K562 (cell line): ENCODE measurements at regions not wholly inside any gene's neighbourhood (a gene's known extent, or its start where the extent isn't known, plus 50 kb on each side); places are given as distances from the start of the nearest gene placed in this dataset.

Source experiments
- ATAC-seq: fragments of 200-7000 bp; cut with Tn5 transposase; 3 replicates; pipeline ENCODE4 v1.9.1; 2020; ENCODE audit warnings: moderate library complexity
- BruUV-seq: library from RNA; stranded (reverse); fragments of 400-500 nt; replicated peaks from 2 replicates; lab custom pipeline; 2021; lab: Mats Ljungman, UMichigan
- CTCF ChIA-PET: fragments of 300-600 bp; formaldehyde crosslinking; extraction: SDS; loops from one replicate; lab custom pipeline; 2021; ENCODE audit warnings: low intra/inter-chr PET ratio; lab: Yijun Ruan, JAX
- POLR2A ChIA-PET: fragments of 300-600, 350-650 bp; sonication (Branson Sonifier 250); formaldehyde crosslinking; extraction: SDS; loops from one replicate; lab custom pipeline; 2021; ENCODE audit warnings: antibody characterized with exemption, inconsistent platforms; lab: Yijun Ruan, JAX
- DNase-seq, 4 experiments: peaks; one replicate each; pipeline versions ENCODE4 v3.0.0 to v3.0.0-alpha.2; 2011 to 2018; ENCODE audit warnings: low spot score in 3 of 4, mixed read lengths in 3 of 4; ENCODE audit errors: extremely low read depth in 1 of 4
- FAIRE-seq: peaks from 2 replicates; lab custom pipeline; 2011; peaks lifted over from hg19 to GRCh38; lab: Jason Lieb, UNC
- H2AFZ ChIP-seq: 2 replicates; pipeline ENCODE4 v1.6.0; 2011; ENCODE audit warnings: low read depth, low read length, control low read depth, inconsistent platforms
- H3K27ac ChIP-seq: fragments of 200-600 bp; 3 replicates; pipeline ENCODE4 v1.8.0; 2011; ENCODE audit warnings: low read depth, mild to moderate bottlenecking, control low read depth, inconsistent platforms, low read length, moderate library complexity, mixed read lengths; ENCODE audit errors: extremely low read depth
- H3K27me3 ChIP-seq, 2 experiments: fragments of 300-600 bp in 1 of 2; 2 replicates in 1 of 2; 3 replicates in 1 of 2; pipeline versions ENCODE4 v1.6.0 to v1.8.0; 2011; ENCODE audit warnings: inconsistent platforms in 2 of 2, low read length in 2 of 2, mild to moderate bottlenecking in 1 of 2, mixed read lengths in 1 of 2, moderate library complexity in 1 of 2; ENCODE audit not compliant: control insufficient read depth in 2 of 2, insufficient read depth in 2 of 2
- H3K36me3 ChIP-seq: fragments of 300-600 bp; 3 replicates; pipeline ENCODE4 v1.8.0; 2011; ENCODE audit warnings: mild to moderate bottlenecking, low read length, inconsistent platforms; ENCODE audit not compliant: control insufficient read depth, insufficient read depth
- H3K4me1 ChIP-seq, 2 experiments: fragments of 200-600 bp in 1 of 2; replicated peaks in 1 of 2; 2 replicates in 1 of 2; 3 replicates in 1 of 2; pipeline versions ENCODE4 v1.5.1 to v1.8.0; 2011; ENCODE audit warnings: inconsistent platforms in 2 of 2, low read length in 2 of 2, mild to moderate bottlenecking in 1 of 2, mixed read lengths in 1 of 2, moderate library complexity in 1 of 2; ENCODE audit not compliant: control insufficient read depth in 2 of 2, insufficient read depth in 2 of 2
- H3K4me2 ChIP-seq: 2 replicates; pipeline ENCODE4 v1.6.1; 2011; ENCODE audit warnings: low read length, control low read depth, inconsistent platforms, mixed read lengths; ENCODE audit not compliant: insufficient read depth
- H3K4me3 ChIP-seq: fragments of 200-600 bp; sonication (generic), shearing (Covaris generic); 2 replicates; pipeline ENCODE4 v1.5.1; 2016; ENCODE audit warnings: control low read depth, inconsistent platforms
- H3K79me2 ChIP-seq: fragments of 200-600 bp; 3 replicates; pipeline ENCODE4 v1.8.0; 2011; ENCODE audit warnings: low read length, inconsistent platforms; ENCODE audit not compliant: control insufficient read depth, insufficient read depth
- H3K9ac ChIP-seq, 2 experiments: 2 replicates each; pipeline versions ENCODE4 v1.6.0 to v1.6.1; 2011; ENCODE audit warnings: low read depth in 2 of 2, low read length in 2 of 2, control low read depth in 1 of 2, inconsistent platforms in 1 of 2, mild to moderate bottlenecking in 1 of 2, mixed read lengths in 1 of 2; ENCODE audit not compliant: insufficient read depth in 1 of 2
- H3K9me1 ChIP-seq: one replicate; pipeline ENCODE4 v1.6.0; 2011; ENCODE audit warnings: inconsistent platforms, mild to moderate bottlenecking, low read length, moderate library complexity; ENCODE audit not compliant: control insufficient read depth, insufficient read depth
- H3K9me3 ChIP-seq: replicated peaks from 2 replicates; pipeline ENCODE4 v1.5.1; 2011; ENCODE audit warnings: low read depth, low read length, inconsistent platforms; ENCODE audit not compliant: control insufficient read depth, insufficient read depth
- H4K20me1 ChIP-seq: replicated peaks from 2 replicates; pipeline ENCODE4 v1.6.1; 2011; ENCODE audit warnings: low read length, inconsistent platforms, mixed read lengths; ENCODE audit not compliant: control insufficient read depth, insufficient read depth
- C11orf30 ChIP-seq: fragments of 450-650 bp; IDR thresholded peaks from 2 replicates; pipeline ENCODE4 v1.6.1; 2016; ENCODE audit warnings: low read depth, mild to moderate bottlenecking
- MXI1 ChIP-seq: IDR thresholded peaks from 2 replicates; pipeline ENCODE4 v1.6.1; 2011; ENCODE audit warnings: low read depth, mild to moderate bottlenecking, improper control_type of control experiment, low read length
- ZNF23 ChIP-seq: fragments of 250-450 bp; sonication (Bioruptor Pico); IDR thresholded peaks from 2 replicates; pipeline ENCODE4 v1.4.0; 2020; ENCODE audit warnings: mild to moderate bottlenecking
- ZNF282 ChIP-seq: sonication (generic); formaldehyde crosslinking; IDR thresholded peaks from 2 replicates; pipeline ENCODE4 v1.8.1; 2023; ENCODE audit warnings: missing genetic modification reagents
- ZNF75A ChIP-seq: fragments of 450-650 bp; formaldehyde crosslinking; IDR thresholded peaks from 2 replicates; pipeline ENCODE4 v1.4.0; 2020; ENCODE audit warnings: mild to moderate bottlenecking
- WGBS: fragments of 100-300 bp; shearing (Covaris generic); methylation state at CpG from one replicate; pipeline ENCODE4 v1.1.6; 2016; ENCODE audit warnings: low coverage, mixed read lengths; ENCODE audit not compliant: insufficient coverage; ENCODE audit errors: missing lambda C conversion rate; 5-methylcytosine and 5-hydroxymethylcytosine counted together
- in situ Hi-C: fragments of 300-500 bp; cut with MboI; formaldehyde crosslinking; loops from 4 replicates; pipeline ENCODE4 v1.15.0; 2018; ENCODE audit warnings: inconsistent platforms, mixed read lengths
- intact Hi-C: fragments of 100-400 bp; cut with micrococcal nuclease; formaldehyde crosslinking; loops from 2 replicates; pipeline ENCODE4 v1.14.2; 2022
- TF ChIP-seq, protein P1 (sequence below): sonication (generic); formaldehyde crosslinking; IDR thresholded peaks from 2 replicates; pipeline ENCODE4 v1.8.0; 2022; ENCODE audit warnings: mild to moderate bottlenecking, low read depth, missing genetic modification reagents
- TF ChIP-seq, protein P2 (sequence below): fragments of 250-450 bp; sonication (Bioruptor Pico); IDR thresholded peaks from 2 replicates; pipeline ENCODE4 v1.4.0; 2020
- TF ChIP-seq, protein P3 (sequence below), 2 experiments: fragments of 450-650 bp; formaldehyde crosslinking in 1 of 2; IDR thresholded peaks; 2 replicates each; pipeline versions ENCODE4 v1.4.0 to v1.6.1; 2014 to 2020; ENCODE audit warnings: mild to moderate bottlenecking in 2 of 2, borderline replicate concordance in 1 of 2, low read depth in 1 of 2
- TF ChIP-seq, protein P4 (sequence below): fragments of 450-650 bp; IDR thresholded peaks from 2 replicates; pipeline ENCODE4 v1.6.1; 2016

DNA sequence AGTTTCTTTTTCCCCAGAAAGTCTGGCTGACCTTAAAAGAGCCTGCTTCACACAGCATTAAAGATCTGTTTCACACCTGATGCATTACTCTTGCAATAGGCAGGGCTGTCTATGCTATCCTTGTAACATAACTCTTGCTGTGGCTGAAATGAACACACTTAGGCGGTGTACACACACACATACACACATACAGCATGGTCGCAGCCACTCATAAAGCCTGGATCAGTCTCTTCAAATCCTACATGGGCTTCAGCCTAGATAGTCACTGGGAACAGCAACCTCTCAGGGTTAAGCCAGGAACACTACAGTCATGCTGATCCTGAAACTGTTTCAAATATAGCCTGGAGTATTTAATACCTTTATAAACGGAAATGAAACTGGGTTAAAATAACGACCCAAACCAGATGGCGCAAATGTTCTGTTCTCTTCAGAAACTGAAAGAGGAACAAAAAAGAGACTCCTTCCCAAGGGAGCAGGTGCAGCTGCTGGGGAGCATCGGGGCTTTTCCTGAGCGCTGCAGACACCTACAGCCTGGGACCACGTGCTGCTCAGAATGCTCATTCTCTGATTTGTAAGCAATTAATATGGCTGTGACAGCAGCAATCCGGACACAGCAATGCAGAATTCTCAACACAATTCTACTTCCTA, 61.0 kb upstream of the SFMBT2 start (continued):
- TF ChIP-seq, protein P1, sequence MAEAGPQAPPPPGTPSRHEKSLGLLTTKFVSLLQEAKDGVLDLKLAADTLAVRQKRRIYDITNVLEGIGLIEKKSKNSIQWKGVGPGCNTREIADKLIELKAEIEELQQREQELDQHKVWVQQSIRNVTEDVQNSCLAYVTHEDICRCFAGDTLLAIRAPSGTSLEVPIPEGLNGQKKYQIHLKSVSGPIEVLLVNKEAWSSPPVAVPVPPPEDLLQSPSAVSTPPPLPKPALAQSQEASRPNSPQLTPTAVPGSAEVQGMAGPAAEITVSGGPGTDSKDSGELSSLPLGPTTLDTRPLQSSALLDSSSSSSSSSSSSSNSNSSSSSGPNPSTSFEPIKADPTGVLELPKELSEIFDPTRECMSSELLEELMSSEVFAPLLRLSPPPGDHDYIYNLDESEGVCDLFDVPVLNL (CRISPR knock-in tag) = no peak

DNA sequence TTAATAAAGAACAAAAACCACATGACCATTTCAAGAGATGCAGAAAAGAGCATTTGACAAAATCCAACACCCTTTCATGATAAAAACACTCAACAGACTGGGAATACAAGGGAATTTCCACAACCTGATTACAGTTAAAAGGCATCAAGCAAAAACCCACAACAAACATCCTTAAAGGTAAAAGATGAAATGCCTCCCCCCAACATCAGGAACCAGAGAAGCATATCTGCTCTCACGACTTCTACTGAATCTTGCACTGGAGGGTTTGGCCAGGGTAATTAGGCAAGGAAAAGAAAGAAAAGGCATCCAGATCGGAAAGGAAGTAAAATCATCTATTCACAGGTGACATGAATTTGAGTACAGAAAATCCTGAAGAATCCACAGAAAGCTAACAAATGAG, 59.5 kb upstream of the SFMBT2 start:
- BruUV-seq = no TSS peak
- intact Hi-C loops = no loop called here
- TF ChIP-seq, protein P2, sequence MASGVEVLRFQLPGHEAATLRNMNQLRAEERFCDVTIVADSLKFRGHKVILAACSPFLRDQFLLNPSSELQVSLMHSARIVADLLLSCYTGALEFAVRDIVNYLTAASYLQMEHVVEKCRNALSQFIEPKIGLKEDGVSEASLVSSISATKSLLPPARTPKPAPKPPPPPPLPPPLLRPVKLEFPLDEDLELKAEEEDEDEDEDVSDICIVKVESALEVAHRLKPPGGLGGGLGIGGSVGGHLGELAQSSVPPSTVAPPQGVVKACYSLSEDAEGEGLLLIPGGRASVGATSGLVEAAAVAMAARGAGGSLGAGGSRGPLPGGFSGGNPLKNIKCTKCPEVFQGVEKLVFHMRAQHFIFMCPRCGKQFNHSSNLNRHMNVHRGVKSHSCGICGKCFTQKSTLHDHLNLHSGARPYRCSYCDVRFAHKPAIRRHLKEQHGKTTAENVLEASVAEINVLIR (CRISPR knock-in tag) = no peak
- TF ChIP-seq, protein P3, sequence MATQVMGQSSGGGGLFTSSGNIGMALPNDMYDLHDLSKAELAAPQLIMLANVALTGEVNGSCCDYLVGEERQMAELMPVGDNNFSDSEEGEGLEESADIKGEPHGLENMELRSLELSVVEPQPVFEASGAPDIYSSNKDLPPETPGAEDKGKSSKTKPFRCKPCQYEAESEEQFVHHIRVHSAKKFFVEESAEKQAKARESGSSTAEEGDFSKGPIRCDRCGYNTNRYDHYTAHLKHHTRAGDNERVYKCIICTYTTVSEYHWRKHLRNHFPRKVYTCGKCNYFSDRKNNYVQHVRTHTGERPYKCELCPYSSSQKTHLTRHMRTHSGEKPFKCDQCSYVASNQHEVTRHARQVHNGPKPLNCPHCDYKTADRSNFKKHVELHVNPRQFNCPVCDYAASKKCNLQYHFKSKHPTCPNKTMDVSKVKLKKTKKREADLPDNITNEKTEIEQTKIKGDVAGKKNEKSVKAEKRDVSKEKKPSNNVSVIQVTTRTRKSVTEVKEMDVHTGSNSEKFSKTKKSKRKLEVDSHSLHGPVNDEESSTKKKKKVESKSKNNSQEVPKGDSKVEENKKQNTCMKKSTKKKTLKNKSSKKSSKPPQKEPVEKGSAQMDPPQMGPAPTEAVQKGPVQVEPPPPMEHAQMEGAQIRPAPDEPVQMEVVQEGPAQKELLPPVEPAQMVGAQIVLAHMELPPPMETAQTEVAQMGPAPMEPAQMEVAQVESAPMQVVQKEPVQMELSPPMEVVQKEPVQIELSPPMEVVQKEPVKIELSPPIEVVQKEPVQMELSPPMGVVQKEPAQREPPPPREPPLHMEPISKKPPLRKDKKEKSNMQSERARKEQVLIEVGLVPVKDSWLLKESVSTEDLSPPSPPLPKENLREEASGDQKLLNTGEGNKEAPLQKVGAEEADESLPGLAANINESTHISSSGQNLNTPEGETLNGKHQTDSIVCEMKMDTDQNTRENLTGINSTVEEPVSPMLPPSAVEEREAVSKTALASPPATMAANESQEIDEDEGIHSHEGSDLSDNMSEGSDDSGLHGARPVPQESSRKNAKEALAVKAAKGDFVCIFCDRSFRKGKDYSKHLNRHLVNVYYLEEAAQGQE (IDR thresholded peaks at IDR 0.05; ENCODE audit: borderline replicate concordance) = no peak
- TF ChIP-seq, protein P3 (CRISPR knock-in tag; IDR thresholded peaks at IDR 0.05; ENCODE audit: low read depth) = no peak
- TF ChIP-seq MXI1 (no peak), ZNF75A (CRISPR knock-in tag) (no peak), C11orf30 (no peak), ZNF282 (no peak), ZNF23 (no peak)
- TF ChIP-seq, protein P4, sequence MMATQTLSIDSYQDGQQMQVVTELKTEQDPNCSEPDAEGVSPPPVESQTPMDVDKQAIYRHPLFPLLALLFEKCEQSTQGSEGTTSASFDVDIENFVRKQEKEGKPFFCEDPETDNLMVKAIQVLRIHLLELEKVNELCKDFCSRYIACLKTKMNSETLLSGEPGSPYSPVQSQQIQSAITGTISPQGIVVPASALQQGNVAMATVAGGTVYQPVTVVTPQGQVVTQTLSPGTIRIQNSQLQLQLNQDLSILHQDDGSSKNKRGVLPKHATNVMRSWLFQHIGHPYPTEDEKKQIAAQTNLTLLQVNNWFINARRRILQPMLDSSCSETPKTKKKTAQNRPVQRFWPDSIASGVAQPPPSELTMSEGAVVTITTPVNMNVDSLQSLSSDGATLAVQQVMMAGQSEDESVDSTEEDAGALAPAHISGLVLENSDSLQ = no peak

More for the DNA sequence above, 59.5 kb upstream of the SFMBT2 start:
- H3K4me2 ChIP-seq = no peak overlapping the region
- H3K4me3 ChIP-seq = no peak overlapping the region
- no peak overlapping the region for H3K9ac ChIP-seq
- H3K27me3 ChIP-seq = peaks cover 11 to 23% of the 10 kb centered on the region in 2 experiments
- no peaks in the 10 kb centered on the region for H3K79me2 ChIP-seq
- H2AFZ ChIP-seq = no peak overlapping the region
- H3K4me1 ChIP-seq = no peaks in the 10 kb centered on the region
- no peaks in the 10 kb centered on the region for H3K9me3 ChIP-seq
- H3K9me1 ChIP-seq = no peaks in the 10 kb centered on the region
- no peaks in the 10 kb centered on the region for H3K36me3 ChIP-seq
- POLR2A ChIA-PET = no interaction called here
- no peak for FAIRE-seq
- no peak for DNase-seq
- no peak for ATAC-seq
- no peaks in the 10 kb centered on the region for H4K20me1 ChIP-seq
- in situ Hi-C loops = no loop called here
- no peak overlapping the region for H3K27ac ChIP-seq
- CTCF ChIA-PET = no interaction called here
- 0% methylated on average over 2 of the region's 2 CpGs for WGBS
